ENCODE measurements at regions not wholly inside any gene's neighbourhood (a gene's known extent, or its start where the extent isn't known, plus 50 kb on each side); places are given as distances from the start of the nearest gene placed in this dataset.
A peak's percentile ranks its signal among the peaks of the same experiment; 100 is the strongest.

GRCh38 chr12:73418541-73418940 lies 1119.1 kb upstream of the ATXN7L3B start:
- Mint-ChIP-seq H3K27me3 (ENCODE audit: low read depth in 2 of 2) (no peaks in the 10 kb centered on the region), H3K36me3 (no peaks in the 10 kb centered on the region), H3K9me3 (peaks cover 16 to 26% of the 10 kb centered on the region in 2 donors), H3K4me1 (no peaks in the 10 kb centered on the region), H3K4me3 (no peak overlapping the region), H3K27ac (no peak overlapping the region)
- Histone ChIP-seq H3K4me1 (ENCODE audit: control insufficient read depth, insufficient read depth, low read length) (no peaks in the 10 kb centered on the region), H3K4me3 (ENCODE audit: low read length) (no peak overlapping the region), H3K9me3 (ENCODE audit: control insufficient read depth, insufficient read depth, low read length) (peaks cover 2% of the 10 kb centered on the region), H3K27ac (ENCODE audit: low read length) (no peak overlapping the region), H3K27me3 (ENCODE audit: control insufficient read depth, insufficient read depth, low read length) (no peaks in the 10 kb centered on the region), H3K36me3 (ENCODE audit: control insufficient read depth, insufficient read depth, low read length) (no peaks in the 10 kb centered on the region)
- DNase-seq, result no peak
- intact Hi-C loops (cut with micrococcal nuclease), result no loop called here
- ATAC-seq, result no peak
- TF ChIP-seq, protein P1, sequence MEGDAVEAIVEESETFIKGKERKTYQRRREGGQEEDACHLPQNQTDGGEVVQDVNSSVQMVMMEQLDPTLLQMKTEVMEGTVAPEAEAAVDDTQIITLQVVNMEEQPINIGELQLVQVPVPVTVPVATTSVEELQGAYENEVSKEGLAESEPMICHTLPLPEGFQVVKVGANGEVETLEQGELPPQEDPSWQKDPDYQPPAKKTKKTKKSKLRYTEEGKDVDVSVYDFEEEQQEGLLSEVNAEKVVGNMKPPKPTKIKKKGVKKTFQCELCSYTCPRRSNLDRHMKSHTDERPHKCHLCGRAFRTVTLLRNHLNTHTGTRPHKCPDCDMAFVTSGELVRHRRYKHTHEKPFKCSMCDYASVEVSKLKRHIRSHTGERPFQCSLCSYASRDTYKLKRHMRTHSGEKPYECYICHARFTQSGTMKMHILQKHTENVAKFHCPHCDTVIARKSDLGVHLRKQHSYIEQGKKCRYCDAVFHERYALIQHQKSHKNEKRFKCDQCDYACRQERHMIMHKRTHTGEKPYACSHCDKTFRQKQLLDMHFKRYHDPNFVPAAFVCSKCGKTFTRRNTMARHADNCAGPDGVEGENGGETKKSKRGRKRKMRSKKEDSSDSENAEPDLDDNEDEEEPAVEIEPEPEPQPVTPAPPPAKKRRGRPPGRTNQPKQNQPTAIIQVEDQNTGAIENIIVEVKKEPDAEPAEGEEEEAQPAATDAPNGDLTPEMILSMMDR (IDR thresholded peaks at IDR 0.05), result no peak

DNA sequence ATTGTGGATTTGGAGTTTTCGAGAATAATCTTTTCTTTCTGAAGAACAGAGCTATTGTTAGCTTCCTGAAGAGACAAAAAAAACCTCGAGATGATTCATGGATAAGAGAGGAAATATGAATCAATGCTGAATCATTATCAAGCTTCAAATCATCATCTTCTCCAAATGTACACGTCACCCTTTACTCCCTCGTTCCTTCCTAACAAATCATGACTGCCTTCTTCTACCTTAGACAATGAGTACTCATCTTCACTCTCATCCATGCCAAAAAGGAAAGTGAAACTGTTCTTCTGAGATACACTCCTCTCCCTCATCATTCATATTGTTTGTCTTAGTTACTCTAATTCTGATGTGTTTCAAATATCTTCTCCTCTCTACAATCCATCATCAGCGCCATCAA lies 1115.8 kb upstream of the ATXN7L3B start:
- H3K4me3 ChIP-seq (ENCODE audit: low read length), result no peak overlapping the region
- H3K27ac Mint-ChIP-seq, result no peak overlapping the region

GRCh38 chr12:73424484-73424883 lies 1113.2 kb upstream of the ATXN7L3B start:
- DNase-seq (no peak), ATAC-seq (no peak)
- Mint-ChIP-seq H3K27ac (no peak overlapping the region), H3K36me3 (no peaks in the 10 kb centered on the region), H3K27me3 (ENCODE audit: low read depth in 2 of 2) (no peaks in the 10 kb centered on the region), H3K9me3 (peaks cover 12 to 18% of the 10 kb centered on the region in 2 donors), H3K4me3 (no peak overlapping the region), H3K4me1 (no peaks in the 10 kb centered on the region)
- intact Hi-C loops (cut with micrococcal nuclease), result no loop called here
- no peak overlapping the region for H3K27ac ChIP-seq (ENCODE audit: low read length)
- 71% methylated on average over 2 of the region's 2 CpGs for WGBS (ENCODE audit: insufficient coverage)
- H3K27me3 ChIP-seq (ENCODE audit: control insufficient read depth, insufficient read depth, low read length), result no peaks in the 10 kb centered on the region
- no peak overlapping the region for H3K4me3 ChIP-seq (ENCODE audit: low read length)
- H3K9me3 ChIP-seq (ENCODE audit: control insufficient read depth, insufficient read depth, low read length), result peaks cover 13% of the 10 kb centered on the region
- TF ChIP-seq, protein P1 (IDR thresholded peaks at IDR 0.05), result no peak
- no peaks in the 10 kb centered on the region for H3K4me1 ChIP-seq (ENCODE audit: control insufficient read depth, insufficient read depth, low read length)
- no peaks in the 10 kb centered on the region for H3K36me3 ChIP-seq (ENCODE audit: control insufficient read depth, insufficient read depth, low read length)

More for the DNA sequence above, 1115.8 kb upstream of the ATXN7L3B start:
- H3K27me3 ChIP-seq (ENCODE audit: control insufficient read depth, insufficient read depth, low read length), result no peaks in the 10 kb centered on the region
- TF ChIP-seq, protein P1 (IDR thresholded peaks at IDR 0.05), result no peak
- intact Hi-C loops (cut with micrococcal nuclease), result no loop called here
- ATAC-seq (no peak), DNase-seq (no peak)
- peaks cover 13% of the 10 kb centered on the region for H3K9me3 ChIP-seq (ENCODE audit: control insufficient read depth, insufficient read depth, low read length)
- H3K9me3 Mint-ChIP-seq, result peaks cover 14 to 19% of the 10 kb centered on the region in 2 donors
- no peak overlapping the region for H3K27ac ChIP-seq (ENCODE audit: low read length)
- H3K4me1 ChIP-seq (ENCODE audit: control insufficient read depth, insufficient read depth, low read length), result no peaks in the 10 kb centered on the region
- H3K27me3 Mint-ChIP-seq (ENCODE audit: low read depth in 2 of 2), result no peaks in the 10 kb centered on the region
- WGBS (ENCODE audit: insufficient coverage), result 69% methylated on average over 4 of the region's 5 CpGs
- H3K4me3 Mint-ChIP-seq, result no peak overlapping the region
- no peaks in the 10 kb centered on the region for H3K36me3 ChIP-seq (ENCODE audit: control insufficient read depth, insufficient read depth, low read length)
- H3K36me3 Mint-ChIP-seq, result no peaks in the 10 kb centered on the region
- H3K4me1 Mint-ChIP-seq, result no peaks in the 10 kb centered on the region

DNA sequence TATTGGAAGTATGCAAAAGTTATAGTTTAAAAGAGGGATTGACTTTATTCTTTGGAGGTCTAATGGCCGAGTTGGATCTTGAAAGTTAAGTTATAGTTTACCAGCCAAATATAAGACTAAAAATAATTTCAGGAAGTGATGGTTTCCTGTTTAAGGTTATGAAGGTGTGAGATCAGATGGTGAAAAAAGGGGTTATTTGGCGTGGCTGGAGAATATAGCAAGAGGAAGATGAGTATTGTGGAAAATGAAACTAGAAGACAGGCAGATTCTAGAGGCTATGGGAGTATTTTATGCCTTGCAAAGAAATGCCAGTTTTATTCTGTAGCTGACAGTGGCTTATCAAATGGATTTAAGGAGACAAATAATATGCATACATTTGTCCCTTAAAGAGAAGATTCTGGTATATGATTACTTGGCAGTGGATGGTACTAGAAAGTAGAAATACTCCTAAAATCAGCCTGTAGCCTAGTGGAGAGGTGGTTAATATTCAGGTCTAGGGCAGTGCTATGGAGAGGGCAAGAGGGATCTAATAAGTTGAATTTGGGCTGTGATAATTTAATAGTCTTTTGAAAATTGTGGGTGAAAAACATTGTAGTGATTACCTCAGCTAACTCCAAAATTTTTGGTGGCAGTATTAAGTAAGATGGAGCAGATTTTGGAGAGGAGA lies 1091.8 kb upstream of the ATXN7L3B start:
- peak overlapping the region; percentile 32 for H3K4me3 Mint-ChIP-seq

More for the DNA sequence above, 1091.8 kb upstream of the ATXN7L3B start:
- Mint-ChIP-seq H3K4me1 (peaks cover 8 to 9% of the 10 kb centered on the region in 2 donors), H3K9me3 (peaks cover 2 to 5% of the 10 kb centered on the region in 2 donors), H3K27ac (no peak overlapping the region), H3K36me3 (no peaks in the 10 kb centered on the region), H3K27me3 (ENCODE audit: low read depth in 2 of 2) (no peaks in the 10 kb centered on the region)
- no peaks in the 10 kb centered on the region for H3K4me1 ChIP-seq (ENCODE audit: control insufficient read depth, insufficient read depth, low read length)
- peak in 1 of 3 donors; percentile 43 for ATAC-seq
- no peak overlapping the region for H3K27ac ChIP-seq (ENCODE audit: low read length)
- no peak for DNase-seq
- intact Hi-C loops (cut with micrococcal nuclease), result no loop called here
- H3K4me3 ChIP-seq (ENCODE audit: low read length), result no peak overlapping the region
- H3K9me3 ChIP-seq (ENCODE audit: control insufficient read depth, insufficient read depth, low read length), result no peaks in the 10 kb centered on the region
- no peaks in the 10 kb centered on the region for H3K27me3 ChIP-seq (ENCODE audit: control insufficient read depth, insufficient read depth, low read length)
- no peaks in the 10 kb centered on the region for H3K36me3 ChIP-seq (ENCODE audit: control insufficient read depth, insufficient read depth, low read length)
- 0% methylated on average over 1 of the region's 2 CpGs for WGBS (ENCODE audit: insufficient coverage)
- TF ChIP-seq, protein P1 (IDR thresholded peaks at IDR 0.05), result no peak

Data from natural killer cell (primary cell).